OCI-LY3 (cell line): ENCODE measurements at regions not wholly inside any gene's neighbourhood (a gene's known extent, or its start where the extent isn't known, plus 50 kb on each side); places are given as distances from the start of the nearest gene placed in this dataset.
"Not testable (repeated sequence)": the region's sequence is repeated elsewhere in the genome, so short reads cannot be mapped to it uniquely, and the experiment has no call there.

Experiments
- H2AFZ ChIP-seq: fragments of 200-600, 300-600 bp; shearing (Covaris generic); 2 replicates; pipeline ENCODE4 v1.6.0; 2014; ENCODE audit warnings: antibody characterized with exemption, low read depth, low read length
- H3K27ac ChIP-seq: fragments of 200-600, 300-600 bp; sonication (generic); 2 replicates; pipeline ENCODE4 v1.5.1; 2014; ENCODE audit warnings: mild to moderate bottlenecking, low read length, moderate library complexity, mixed read lengths
- H3K27me3 ChIP-seq: fragments of 200-600, 300-600 bp; sonication (generic); 2 replicates; pipeline ENCODE4 v1.6.1; 2014; ENCODE audit warnings: low read depth, low read length, mixed read lengths
- H3K36me3 ChIP-seq: fragments of 200-600, 300-600 bp; sonication (generic); replicated peaks from 2 replicates; pipeline ENCODE3; 2014; ENCODE audit warnings: low read depth, low read length, mixed read lengths
- H3K4me1 ChIP-seq: fragments of 300-600, 200-600 bp; sonication (generic); 2 replicates; pipeline ENCODE4 v1.6.1; 2014; ENCODE audit warnings: low read length, mixed read lengths
- H3K4me2 ChIP-seq: fragments of 200-600, 300-600 bp; sonication (generic); 2 replicates; pipeline ENCODE4 v1.6.1; 2014; ENCODE audit warnings: low read length, mixed read lengths
- H3K4me3 ChIP-seq: fragments of 300-600, 200-600 bp; sonication (generic); 2 replicates; pipeline ENCODE4 v1.5.1; 2014; ENCODE audit warnings: antibody characterized with exemption, mild to moderate bottlenecking, low read length, moderate library complexity
- H3K79me2 ChIP-seq: fragments of 300-600, 200-600 bp; shearing (Covaris generic); 2 replicates; pipeline ENCODE4 v1.6.1; 2014; ENCODE audit warnings: mild to moderate bottlenecking, low read length, mixed read lengths
- H3K9ac ChIP-seq: fragments of 300-600, 200-600 bp; shearing (Covaris generic); 2 replicates; pipeline ENCODE4 v1.6.0; 2014; ENCODE audit warnings: mild to moderate bottlenecking, low read length, moderate library complexity
- H3K9me3 ChIP-seq: fragments of 200-600, 300-600 bp; shearing (Covaris generic); 2 replicates; pipeline ENCODE4 v1.6.1; 2014; ENCODE audit warnings: low read length, mixed read lengths; ENCODE audit not compliant: insufficient read depth
- H4K20me1 ChIP-seq: fragments of 200-600, 300-600 bp; sonication (generic); 2 replicates; pipeline ENCODE4 v1.6.1; 2016; ENCODE audit warnings: low read length, mixed read lengths; ENCODE audit not compliant: insufficient read depth
- EZH2phosphoT487 ChIP-seq: fragments of 200-600 bp; shearing (Covaris generic); IDR thresholded peaks from 2 replicates; pipeline ENCODE4 v1.6.1; 2018; ENCODE audit warnings: antibody characterized with exemption, mixed run types, low read depth
- TF ChIP-seq, protein P1 (sequence below): fragments of 200-600, 300-600 bp; sonication (generic); IDR thresholded peaks from 2 replicates; pipeline ENCODE4 v1.5.1; 2014; ENCODE audit warnings: antibody characterized with exemption, low read length, low read depth

DNA sequence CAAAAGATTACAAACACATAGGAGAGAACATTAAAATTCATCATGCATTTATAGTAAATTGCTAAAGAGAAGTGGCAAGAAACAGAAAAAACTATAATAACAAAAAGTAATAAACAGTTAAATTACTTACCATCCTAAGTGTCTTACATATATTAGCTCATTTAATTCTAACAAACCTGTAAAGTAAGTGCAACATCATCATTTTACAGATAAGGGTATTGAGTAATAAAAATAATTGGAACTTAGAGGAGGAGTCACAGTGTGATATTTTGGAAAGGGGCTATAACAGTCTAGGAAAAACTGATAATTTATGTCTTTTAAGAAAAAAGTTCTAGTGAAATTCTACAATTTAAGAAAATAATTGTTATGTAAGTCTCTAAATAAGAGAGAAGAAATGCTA lies 592.8 kb downstream of the DMRTA1 start:
- H3K27ac ChIP-seq = no peak overlapping the region
- no peak for TF ChIP-seq EZH2phosphoT487
- TF ChIP-seq, protein P1, sequence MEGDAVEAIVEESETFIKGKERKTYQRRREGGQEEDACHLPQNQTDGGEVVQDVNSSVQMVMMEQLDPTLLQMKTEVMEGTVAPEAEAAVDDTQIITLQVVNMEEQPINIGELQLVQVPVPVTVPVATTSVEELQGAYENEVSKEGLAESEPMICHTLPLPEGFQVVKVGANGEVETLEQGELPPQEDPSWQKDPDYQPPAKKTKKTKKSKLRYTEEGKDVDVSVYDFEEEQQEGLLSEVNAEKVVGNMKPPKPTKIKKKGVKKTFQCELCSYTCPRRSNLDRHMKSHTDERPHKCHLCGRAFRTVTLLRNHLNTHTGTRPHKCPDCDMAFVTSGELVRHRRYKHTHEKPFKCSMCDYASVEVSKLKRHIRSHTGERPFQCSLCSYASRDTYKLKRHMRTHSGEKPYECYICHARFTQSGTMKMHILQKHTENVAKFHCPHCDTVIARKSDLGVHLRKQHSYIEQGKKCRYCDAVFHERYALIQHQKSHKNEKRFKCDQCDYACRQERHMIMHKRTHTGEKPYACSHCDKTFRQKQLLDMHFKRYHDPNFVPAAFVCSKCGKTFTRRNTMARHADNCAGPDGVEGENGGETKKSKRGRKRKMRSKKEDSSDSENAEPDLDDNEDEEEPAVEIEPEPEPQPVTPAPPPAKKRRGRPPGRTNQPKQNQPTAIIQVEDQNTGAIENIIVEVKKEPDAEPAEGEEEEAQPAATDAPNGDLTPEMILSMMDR = no peak
- H3K4me3 ChIP-seq = no peak overlapping the region
- H3K4me1 ChIP-seq = no peaks in the 10 kb centered on the region
- no peaks in the 10 kb centered on the region for H4K20me1 ChIP-seq
- no peak overlapping the region for H3K9ac ChIP-seq
- no peaks in the 10 kb centered on the region for H3K79me2 ChIP-seq
- no peaks in the 10 kb centered on the region for H3K36me3 ChIP-seq
- no peaks in the 10 kb centered on the region for H3K27me3 ChIP-seq
- H3K4me2 ChIP-seq = no peak overlapping the region
- no peak overlapping the region for H2AFZ ChIP-seq
- no peaks in the 10 kb centered on the region; the same call in 1 of the 2 replicates for H3K9me3 ChIP-seq

DNA sequence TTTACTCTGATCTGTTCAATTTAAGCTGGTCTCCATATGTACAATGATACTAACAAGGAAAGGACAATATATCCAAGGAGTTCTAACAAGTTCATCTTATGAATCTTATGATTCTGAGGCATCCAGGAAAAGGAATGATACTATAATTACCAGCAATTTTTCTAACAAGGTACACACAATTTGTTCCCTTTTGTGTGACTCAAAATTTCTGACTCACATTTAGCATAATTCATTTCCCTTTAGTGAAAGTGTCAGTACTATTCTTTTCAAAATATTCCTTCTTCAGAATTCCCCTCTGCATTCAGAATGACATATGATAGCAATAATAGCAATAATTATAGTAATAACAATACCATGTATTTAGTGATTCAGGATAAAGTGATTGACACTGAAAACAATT lies 594.8 kb downstream of the DMRTA1 start:
- Histone ChIP-seq H3K27me3 (no peaks in the 10 kb centered on the region), H3K4me2 (no peak overlapping the region), H3K9ac (no peak overlapping the region), H3K79me2 (no peaks in the 10 kb centered on the region), H3K27ac (no peak overlapping the region), H4K20me1 (no peaks in the 10 kb centered on the region), H2AFZ (no peak overlapping the region), H3K4me3 (no peak overlapping the region), H3K36me3 (no peaks in the 10 kb centered on the region), H3K9me3 (0 out of 2 replicates have a peak, but pooled peaks cover 3% of the 10 kb centered on the region), H3K4me1 (no peaks in the 10 kb centered on the region)
- TF ChIP-seq, protein P1 = no peak
- TF ChIP-seq EZH2phosphoT487 = no peak

DNA sequence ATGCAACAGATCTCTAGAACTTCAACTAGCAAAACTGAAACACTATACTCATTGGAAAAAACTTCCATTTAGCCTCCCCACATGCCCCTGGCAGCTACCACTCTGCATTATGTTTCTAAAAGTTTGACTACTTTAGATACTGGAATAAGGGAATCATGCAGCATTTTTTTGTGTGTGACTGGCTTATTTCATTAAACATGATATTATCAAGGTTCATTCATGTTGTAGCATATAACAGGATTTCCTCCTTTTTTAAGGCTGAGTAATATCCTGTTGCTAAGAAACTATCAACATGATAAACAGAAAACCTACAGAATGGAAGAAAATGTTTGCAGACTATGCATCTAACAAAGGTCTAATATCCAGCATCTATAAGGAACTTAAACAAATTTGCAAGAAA lies 597.9 kb downstream of the DMRTA1 start:
- Histone ChIP-seq H3K9ac (no peak overlapping the region), H3K27ac (no peak overlapping the region), H3K27me3 (no peaks in the 10 kb centered on the region), H3K9me3 (0 out of 2 replicates have a peak, but pooled peaks cover 3% of the 10 kb centered on the region), H3K4me3 (no peak overlapping the region), H2AFZ (no peak overlapping the region), H3K36me3 (no peaks in the 10 kb centered on the region), H3K4me1 (no peaks in the 10 kb centered on the region), H3K4me2 (no peak overlapping the region), H3K79me2 (no peaks in the 10 kb centered on the region), H4K20me1 (no peaks in the 10 kb centered on the region)
- TF ChIP-seq, protein P1 = no peak
- no peak for TF ChIP-seq EZH2phosphoT487

DNA sequence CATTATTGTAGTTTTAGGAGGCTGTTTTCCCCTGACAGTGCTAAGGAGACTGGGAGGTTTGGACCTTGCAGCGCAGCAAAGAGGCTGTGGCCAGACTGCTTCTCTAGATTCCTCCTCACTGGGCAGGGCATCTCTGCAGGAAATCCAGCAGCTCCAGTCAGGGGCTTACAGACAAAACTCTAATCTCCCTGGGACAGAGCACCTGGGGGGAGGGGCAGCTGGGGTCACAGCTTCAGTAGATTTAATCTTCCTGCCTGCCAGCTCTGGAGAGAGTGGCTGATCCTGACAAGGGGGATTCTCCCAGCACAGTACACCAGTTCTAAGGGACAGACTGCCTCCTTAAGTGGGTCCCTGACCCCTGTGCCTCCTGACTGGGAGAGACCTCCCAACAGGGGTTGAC lies 599.4 kb downstream of the DMRTA1 start:
- H3K27ac ChIP-seq, H3K36me3 ChIP-seq, H3K9ac ChIP-seq, H3K4me3 ChIP-seq, H4K20me1 ChIP-seq, H3K79me2 ChIP-seq, H3K4me1 ChIP-seq, H3K4me2 ChIP-seq, H3K27me3 ChIP-seq, H3K9me3 ChIP-seq: not testable (repeated sequence)
- peak overlapping the region; percentile 75; the same call in 1 of the 2 replicates for H2AFZ ChIP-seq

DNA sequence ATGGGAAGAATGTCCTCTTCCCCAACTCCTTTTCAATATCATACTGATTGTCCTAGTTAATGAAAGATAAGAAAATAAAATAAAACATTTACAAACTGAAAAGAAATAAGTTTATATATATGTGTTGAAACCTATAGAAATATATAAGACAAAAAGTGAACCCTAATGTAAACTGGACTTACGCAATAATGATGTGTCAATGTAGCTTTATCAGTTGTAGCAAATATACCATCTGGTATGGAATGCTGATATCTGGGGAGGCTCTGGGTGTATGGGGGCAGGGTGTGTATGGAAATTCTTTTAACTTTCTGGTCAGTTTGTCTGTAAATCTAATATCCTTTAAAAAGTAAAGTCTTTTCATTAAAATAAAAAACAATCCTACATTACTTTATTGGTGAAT lies 603.9 kb downstream of the DMRTA1 start:
- Histone ChIP-seq H4K20me1 (no peaks in the 10 kb centered on the region), H2AFZ (no peak overlapping the region), H3K4me3 (no peak overlapping the region)

More for the DNA sequence above, 603.9 kb downstream of the DMRTA1 start:
- Histone ChIP-seq H3K36me3 (no peaks in the 10 kb centered on the region), H3K4me1 (no peaks in the 10 kb centered on the region), H3K79me2 (no peaks in the 10 kb centered on the region), H3K27me3 (no peaks in the 10 kb centered on the region), H3K9me3 (no peaks in the 10 kb centered on the region), H3K4me2 (no peak overlapping the region), H3K9ac (no peak overlapping the region), H3K27ac (no peak overlapping the region)
- TF ChIP-seq, protein P1 = no peak
- TF ChIP-seq EZH2phosphoT487 = no peak
